NCI-H1930 (cell line): ENCODE measurements at regions not wholly inside any gene's neighbourhood (a gene's known extent, or its start where the extent isn't known, plus 50 kb on each side); places are given as distances from the start of the nearest gene placed in this dataset.
"Not testable (repeated sequence)": the region's sequence is repeated elsewhere in the genome, so short reads cannot be mapped to it uniquely, and the experiment has no call there.

ENCODE experiments used
- DNase-seq, 2 experiments: peaks; one replicate each; lab custom pipeline; 2025; lab: John Stamatoyannopoulos, UW

DNA sequence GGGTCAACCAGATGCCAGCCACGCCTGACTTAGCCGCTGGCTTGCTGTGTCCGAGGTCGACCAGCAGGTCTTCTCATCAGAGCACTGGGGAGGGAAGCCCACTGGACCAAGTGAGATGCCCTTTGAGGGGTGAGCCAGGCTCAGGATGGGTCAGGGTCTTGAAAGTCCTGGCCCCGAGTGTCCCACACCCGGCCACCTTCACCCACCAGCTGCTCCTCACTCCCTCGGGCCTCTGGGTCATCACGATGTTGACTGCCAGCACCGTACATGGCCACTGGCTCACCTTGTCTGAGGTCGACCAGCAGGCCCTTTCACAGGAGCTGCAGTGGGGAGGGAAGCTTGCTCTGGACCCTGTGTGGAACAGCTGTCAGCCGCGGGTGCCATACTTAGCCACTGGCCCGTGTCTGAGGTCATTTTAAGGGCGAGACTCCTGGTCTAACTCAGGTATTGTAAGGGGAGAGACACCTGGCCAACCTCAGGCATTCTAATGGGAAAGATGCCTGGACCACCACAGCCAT lies 1361.3 kb downstream of the UQCRFS1 start:
- no peak for DNase-seq

DNA sequence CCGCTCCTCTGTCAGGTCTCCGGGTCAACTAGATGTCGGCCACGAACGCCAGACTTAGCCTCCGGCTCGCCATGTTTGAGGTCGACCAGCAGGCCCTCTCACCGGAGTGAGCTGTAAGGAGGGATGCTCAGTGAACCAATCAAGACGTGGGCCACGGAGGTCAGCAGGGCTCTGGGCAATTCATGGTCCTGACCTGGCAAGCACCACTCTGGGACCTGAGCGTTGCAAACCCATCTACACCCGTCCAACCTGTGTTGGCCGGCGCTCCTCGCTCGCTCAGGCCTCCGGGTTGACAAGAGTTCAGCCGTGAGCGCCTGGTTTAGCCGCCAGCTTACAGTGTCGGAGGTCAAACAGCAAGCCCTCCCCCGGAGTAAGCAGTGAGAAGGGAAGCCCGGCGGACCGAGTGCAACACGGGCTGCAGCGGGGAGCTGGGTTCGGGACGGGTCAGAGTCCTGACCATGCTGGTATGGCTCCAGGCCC lies 1361.9 kb downstream of the UQCRFS1 start:
- DNase-seq, result no peak

DNA sequence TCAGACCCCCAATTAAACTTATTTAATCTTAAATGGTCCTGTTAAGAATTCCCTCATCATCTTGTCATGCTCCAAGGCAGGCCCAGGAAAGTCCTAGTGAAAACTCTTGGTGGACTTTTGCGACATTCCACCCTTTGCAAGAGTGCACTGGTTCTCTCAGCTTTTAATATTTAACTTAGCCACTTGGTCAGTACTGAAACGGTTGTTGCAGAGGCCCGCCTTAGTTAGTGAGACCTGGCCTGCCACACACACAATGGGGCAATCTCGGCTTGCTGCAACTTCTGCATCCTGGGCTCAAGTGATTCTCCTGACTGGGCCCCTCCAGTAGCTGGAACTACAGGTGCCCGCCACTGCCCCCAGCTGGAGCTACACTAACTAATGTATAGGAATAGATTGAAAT lies 1366.0 kb downstream of the UQCRFS1 start:
- no peak for DNase-seq

DNA sequence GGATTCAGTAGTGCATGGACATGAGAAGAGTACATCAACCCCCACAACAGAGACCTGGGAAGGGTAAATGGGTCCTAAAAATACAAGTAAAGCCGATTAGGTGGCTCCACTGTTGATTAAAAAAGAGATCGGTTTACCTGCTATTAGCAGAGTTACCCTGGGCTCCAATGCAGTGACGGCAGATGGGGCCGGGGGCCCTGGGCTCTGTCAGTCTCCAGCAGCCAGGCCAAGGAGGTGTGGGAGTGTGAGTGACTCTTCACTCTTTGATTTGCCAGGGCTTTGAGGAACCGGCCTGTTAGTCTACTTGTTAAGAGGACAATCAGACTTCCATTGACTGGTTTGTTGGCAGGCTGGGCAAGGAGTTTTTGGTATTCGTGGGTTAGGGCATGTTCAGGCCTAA lies 1368.7 kb downstream of the UQCRFS1 start:
- DNase-seq, result no peak

DNA sequence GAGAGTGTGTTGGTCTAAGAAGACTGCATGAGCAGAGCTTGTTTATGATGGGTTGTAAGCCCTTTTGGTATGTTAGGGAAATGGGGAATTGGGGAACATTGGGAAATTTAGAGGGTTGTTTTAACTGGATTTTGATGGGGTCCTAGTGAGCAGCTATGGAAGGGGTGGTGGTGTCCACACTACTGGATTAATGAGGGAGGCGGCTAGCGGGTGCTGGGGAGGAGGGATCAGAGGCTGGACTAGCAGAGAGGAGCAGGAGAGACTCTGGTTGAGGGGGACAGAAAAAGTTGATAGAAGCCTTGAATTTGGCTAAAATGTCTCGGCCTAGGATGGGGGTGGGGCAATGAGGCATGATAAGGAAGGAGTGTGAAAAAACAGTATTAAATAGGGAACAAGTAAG lies 1369.1 kb downstream of the UQCRFS1 start:
- no peak for DNase-seq

DNA sequence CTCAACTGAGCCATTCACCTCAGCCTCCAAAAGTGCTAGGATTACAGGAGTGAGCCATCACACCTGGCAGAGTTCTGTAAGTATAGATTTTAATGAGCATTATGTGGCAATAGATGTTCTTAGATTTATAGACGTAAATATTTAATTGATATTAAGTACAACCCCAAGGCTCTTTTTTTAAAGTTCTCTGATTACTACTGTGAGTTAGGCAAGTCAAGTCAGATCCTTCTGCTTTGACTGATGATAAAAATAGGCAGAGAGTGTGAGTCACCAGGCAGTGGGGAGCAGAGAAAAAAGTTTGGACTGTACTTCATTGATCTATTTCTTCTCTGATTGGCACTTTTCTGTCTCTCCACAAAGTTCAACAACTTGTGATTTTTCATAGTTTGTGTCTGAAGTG lies 1379.9 kb downstream of the UQCRFS1 start:
- DNase-seq, result no peak

DNA sequence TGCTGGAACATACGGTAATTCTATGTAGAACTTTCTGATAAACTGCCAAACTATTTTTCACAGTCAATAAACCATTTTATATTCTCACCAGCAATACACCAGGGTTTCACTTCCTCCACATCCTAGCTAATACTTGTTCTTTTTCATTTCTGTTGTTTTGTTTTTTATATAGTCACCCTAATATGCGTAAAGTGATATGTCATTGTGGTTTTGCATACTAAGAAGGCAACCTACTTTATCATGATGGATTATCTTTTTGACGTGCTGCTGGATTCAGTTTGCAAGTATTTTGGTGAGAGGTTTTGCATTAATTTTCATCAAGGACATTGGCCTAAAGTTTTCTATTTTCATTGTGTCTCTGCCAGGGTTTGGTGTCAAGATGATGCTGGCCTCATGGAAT lies 1384.1 kb downstream of the UQCRFS1 start:
- DNase-seq, result no peak

DNA sequence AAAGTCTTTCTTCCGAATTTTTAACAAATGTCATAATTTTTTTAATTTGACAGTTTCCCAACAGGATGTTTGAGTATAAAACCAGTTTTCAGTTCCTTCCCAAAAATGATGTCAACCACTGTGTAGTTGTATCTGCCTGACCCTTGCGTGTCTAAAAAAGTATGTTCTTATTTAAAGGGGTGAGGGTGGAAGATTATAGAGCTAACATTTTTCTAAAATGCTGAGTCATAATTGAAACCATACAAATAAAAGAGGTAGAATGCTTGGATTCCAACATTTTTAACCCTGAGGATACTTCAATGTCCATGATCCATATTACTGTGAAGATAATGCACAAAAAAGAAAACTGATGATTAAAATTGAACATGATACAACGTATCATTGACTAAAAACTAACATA lies 1388.8 kb downstream of the UQCRFS1 start:
- DNase-seq, result no peak

DNA sequence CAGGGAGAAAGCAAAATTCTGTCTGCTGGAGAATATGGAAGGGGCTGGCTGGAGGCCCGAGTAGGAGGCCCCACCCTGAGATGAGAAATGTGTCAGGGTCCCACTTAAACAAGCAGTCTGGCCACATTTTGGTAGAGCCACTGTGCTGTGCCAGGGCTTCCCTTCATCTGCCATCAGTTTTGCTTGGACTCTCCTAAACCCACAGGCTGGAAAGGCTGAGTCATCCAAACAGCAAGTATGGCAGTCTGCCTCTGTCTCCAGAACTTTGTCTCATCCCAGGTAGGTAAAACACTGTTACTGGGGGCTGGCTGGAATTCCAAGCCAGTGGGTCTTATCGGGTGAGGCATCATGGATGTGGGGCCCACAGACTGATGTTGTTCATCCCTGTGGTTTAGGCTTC lies 1390.6 kb downstream of the UQCRFS1 start:
- no peak for DNase-seq

DNA sequence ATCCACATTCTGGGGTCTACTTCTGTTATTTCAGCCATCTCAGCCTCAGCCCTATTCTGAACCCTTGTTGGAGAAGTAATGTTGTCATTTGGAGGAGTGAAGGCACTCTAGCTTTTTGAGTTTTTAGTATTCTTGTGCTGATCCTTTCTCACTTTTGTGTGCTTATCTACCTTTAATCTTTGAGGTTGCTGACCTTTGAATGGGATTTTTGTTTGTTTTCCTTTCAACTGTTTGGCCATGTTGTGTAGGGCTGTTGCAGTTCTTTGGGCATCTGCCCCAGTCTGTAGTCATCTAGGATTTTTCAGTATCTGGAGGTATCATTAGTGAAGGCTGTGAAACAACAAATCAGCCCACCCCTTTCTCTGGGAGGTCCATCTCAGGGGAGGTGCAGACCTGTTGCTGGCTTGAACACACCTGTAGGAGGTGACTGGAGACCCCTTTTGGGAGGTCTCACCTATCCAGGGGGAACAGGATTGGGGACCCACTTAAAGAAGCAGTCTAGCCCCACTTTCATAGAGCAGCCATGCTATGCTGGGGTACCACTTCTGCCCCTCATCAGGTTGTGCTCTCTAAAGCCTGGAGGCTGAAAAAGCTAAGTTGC lies 1391.4 kb downstream of the UQCRFS1 start:
- DNase-seq, result no peak

DNA sequence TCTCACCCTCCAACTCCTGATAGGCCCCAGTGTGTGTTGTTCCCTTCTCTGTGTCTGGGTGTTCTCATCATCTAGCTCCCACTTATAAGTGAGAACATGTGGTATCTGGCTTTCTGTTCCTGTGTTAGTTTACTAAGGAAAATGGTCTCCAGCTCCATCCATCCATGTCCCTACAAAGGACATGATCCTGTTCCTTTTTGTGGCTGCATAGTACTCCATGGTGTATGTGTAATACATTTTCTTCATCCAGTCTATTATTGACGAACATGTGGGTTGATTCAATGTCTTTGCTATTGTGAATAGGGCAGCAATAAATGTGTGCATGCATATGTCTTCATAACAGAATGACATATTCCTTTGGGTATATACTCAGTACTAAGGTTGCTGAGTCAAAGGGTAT lies 1397.0 kb downstream of the UQCRFS1 start:
- DNase-seq, result no peak

DNA sequence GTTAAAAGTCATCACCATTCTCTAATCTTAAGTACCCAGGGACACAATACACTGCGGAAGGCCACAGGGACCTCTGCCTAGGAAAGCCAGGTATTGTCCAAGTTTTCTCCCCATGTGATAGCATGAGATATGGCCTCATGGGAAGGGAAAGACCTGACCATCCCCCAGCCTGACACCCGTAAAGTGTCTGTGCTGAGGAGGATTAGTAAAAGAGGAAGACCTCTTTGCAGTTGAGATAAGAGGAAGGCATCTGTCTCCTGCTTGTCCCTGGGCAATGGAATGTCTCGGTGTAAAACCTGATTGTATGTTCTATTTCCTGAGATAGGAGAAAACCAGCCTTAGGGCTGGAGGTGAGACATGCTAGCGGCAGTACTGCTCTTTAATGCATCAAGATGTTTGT lies 1398.1 kb downstream of the UQCRFS1 start:
- DNase-seq, result not testable (repeated sequence)

DNA sequence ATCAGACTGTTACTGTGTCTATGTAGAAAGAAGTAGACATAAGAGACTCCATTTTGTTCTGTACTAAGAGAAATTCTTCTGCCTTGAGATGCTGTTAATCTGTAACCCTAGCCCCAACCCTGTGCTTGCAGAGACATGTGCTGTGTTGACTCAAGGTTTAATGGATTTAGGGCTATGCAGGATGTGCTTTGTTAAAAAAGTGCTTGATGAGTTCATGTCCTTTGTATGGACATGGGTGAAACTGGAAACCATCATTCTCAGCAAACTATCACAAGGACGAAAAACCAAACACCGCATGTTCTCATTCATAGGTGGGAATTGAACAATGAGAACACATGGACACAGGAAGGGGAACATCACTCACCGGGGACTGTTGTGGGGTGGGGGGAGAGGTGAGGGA lies 1398.7 kb downstream of the UQCRFS1 start:
- not testable (repeated sequence) for DNase-seq

DNA sequence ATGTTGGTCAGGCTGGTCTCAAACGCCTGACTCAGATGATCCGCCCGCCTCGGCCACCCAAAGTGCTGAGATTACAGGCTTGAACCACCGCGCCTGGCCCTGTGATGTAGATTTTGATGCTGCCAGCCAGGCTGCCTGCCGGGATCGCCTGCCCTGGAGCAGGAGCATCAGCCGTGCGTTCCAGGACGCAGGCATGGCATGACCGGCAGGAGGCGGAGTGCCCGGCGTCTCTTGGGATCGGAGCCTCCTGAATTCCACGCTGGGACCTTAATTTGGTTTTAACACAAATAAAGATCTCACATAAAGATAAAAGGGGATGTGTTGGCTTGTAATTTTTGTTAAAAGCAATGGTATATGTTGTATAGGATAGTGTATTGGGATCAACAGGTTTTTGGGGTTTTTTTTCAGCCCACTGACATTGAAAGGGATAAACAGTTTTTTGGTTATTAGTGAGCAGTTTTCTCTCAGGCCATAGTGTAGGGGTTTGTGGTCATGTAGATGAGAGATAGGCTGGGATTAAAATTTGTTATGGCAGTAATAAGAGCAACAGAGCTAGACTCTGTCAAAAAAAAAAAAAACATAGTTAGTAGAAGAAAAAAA lies 1406.4 kb downstream of the UQCRFS1 start:
- no peak for DNase-seq

DNA sequence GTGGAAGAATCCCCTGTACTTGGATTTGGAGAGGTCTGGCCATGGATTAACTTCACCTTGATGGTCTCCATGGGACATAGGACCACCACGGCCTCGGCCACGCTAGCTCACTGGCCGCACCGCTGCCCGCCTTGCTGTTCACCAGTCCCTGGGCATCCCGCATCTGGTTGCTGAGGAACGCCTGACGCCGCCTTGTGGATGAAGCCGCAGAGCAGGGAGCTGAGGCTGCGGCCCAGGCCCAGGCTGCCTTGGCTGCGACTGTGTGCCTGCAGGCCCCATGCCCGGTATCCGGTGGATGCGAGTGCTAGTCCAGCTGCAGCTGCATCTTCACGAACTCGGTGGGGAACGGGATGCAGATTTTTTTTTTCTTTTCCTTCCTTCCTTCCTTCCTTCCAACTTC lies 1407.1 kb downstream of the UQCRFS1 start:
- no peak for DNase-seq

DNA sequence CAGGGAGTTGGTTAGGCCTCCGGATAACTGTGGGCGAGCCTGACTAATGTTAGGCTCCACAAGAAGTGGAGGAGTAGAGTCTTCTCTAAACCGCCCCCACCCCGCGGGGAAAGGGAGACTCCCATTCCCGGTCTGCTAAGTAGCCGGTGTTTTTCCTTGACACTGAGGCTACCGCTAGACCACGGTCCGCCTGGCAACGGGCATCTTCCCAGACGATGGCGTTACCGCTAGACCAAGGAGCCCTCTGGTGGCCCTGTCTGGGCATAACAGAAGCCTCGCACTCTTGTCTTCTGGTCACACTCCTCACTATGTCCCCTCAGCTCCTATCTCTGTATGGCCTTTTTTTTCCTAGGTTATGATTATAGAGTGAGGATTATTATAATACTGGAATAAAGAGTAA lies 1410.7 kb downstream of the UQCRFS1 start:
- DNase-seq, result not testable (repeated sequence)

DNA sequence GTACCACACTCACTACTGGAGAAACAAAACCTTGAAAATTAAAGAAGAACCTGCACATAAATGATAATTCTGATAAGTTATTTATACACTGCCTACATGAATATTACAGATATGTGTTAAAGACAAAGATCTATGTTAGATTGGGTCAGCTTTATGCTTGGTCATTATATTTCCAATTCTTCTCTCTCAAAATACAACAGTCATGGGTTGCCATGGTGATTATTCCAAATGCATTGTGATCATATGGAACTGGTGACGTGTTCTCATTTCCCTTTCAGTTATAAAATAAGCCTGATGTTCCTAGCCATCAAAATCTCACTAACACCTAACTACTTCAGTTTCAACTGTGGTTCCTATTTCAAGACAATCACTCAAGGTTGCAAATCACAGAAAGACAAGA lies 1416.4 kb downstream of the UQCRFS1 start:
- no peak for DNase-seq

DNA sequence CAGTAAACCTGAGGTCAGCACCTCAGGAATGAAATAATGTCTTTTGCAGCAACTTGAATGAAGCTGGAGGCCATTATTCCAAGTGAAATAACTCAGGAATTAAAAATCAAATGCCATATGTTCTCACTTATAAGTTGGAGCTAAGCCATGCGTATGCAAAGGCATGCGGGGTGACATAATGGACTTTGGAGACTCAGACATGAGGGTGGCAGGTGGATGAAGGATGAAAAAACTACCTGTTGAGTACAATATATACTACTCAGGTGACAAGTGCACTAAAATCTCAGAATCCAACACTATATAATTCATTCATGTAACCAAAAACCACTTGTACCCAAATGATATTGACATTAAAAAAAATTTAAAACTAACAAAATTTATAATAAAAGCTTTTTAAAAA lies 1416.9 kb downstream of the UQCRFS1 start:
- DNase-seq, result no peak

DNA sequence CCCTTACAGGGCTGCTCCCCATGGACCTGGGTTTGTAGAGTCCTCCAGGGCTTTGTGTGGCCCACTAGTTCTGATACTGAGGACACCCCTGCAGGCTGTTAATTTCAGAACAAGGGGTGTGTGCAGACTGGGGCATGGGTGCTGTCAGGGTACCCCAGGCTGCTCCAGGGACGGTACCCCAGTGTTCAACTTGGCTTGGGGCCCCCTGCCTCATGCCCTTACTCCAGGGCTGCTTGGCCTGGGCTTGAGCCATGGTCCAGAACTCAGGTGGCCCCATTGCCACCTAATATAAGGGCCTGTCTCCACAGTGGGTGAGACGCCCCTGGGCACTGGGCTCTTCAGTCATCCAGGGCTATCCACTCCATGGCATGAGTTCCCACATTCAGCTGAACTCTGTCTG lies 1417.6 kb downstream of the UQCRFS1 start:
- no peak for DNase-seq

DNA sequence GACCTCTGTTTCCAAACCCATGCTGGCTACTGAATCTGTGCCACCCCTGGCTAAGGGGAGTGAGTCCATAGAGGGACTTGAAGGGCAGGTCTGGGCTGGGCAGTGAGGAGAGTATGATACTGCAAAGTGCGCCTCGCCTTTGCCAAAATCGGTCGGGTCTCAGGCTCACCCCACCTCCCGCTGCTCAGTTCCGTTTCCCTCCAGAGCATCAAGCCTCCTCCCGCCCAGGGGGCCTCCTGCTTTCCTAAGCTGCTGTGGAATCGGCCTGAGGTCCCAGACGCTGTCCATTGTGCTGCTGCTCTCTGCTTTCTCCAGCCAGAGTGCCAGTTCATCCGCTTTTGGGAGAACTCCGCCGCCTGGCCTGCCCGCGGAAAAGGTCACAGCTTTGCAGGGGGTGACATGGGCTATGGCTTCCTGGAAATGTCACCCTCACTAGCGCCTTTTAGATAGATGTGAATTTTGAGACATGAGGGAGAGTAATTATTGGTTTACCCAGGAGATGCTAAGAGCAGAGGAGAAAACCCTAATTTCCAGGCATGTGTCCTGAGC lies 1418.4 kb downstream of the UQCRFS1 start:
- no peak for DNase-seq

DNA sequence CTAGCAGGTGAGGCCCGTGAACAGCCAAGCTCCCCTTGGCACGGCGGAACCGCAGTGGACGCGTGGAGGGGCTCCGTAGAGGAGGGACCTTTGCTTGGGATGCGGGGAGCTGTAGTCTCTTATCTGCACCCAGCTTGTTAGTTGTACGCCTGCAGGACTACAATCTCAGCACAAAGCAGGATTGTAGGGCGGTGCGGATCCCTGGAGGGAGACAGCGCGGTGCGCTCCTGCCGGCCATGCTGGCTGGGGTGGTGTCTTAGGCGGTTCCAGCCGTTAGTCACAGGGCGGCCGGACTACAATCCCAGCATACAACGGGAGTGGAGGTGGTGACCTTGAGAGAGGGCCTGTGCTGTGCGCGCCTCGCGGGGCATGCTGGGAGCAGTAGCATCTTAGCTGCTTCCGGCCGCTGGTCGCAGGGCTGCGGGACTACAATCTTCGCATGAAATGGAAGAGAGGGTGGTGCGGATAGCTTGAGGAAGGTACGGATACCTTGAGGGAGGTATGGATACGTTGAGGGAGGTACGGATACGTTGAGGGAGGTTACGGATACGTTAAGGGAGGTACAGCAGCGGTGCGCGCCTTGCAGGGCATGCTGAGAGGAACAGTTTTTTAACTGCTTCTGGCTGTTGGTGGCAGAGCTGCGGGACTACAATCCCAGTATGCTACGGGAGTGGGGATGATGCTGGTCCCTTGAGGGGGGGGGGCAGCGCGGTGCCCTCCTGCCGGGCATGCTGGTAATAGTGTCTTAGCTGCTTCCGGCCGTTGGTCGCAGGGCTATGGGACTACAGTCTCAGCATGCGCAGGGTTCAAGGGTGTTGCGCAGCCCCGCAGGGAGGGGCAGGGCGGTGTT lies 1419.1 kb downstream of the UQCRFS1 start:
- peak; percentile 88 to 93 for DNase-seq

DNA sequence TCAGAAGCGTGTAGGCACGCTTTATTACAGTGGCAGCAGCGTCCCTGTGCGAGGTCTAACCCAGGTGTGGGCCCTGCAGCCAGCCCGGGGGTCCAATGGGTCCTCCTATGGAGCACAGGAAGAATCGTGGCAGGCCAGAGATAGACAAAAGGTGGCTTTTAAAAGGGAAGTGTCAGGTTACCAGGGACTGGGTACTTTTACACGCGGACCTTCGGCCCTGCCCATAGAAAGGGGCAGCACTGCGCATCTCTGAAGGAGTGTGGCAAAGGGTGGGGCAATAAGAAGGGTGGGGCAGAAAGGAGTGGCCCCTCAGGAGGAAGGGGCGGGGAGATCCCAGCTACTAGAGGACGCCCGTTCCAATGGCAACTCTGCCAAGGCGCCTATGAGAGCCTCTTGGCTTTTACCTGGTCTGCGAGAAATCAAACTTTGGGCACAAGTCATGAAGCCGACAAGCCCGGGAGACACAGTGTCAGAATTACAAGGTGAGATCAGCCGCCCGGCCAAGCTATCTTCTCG lies 1419.8 kb downstream of the UQCRFS1 start:
- DNase-seq, result peak; percentile 90 to 95
